ENCODE measurements at regions not wholly inside any gene's neighbourhood (a gene's known extent, or its start where the extent isn't known, plus 50 kb on each side); places are given as distances from the start of the nearest gene placed in this dataset.

DNA sequence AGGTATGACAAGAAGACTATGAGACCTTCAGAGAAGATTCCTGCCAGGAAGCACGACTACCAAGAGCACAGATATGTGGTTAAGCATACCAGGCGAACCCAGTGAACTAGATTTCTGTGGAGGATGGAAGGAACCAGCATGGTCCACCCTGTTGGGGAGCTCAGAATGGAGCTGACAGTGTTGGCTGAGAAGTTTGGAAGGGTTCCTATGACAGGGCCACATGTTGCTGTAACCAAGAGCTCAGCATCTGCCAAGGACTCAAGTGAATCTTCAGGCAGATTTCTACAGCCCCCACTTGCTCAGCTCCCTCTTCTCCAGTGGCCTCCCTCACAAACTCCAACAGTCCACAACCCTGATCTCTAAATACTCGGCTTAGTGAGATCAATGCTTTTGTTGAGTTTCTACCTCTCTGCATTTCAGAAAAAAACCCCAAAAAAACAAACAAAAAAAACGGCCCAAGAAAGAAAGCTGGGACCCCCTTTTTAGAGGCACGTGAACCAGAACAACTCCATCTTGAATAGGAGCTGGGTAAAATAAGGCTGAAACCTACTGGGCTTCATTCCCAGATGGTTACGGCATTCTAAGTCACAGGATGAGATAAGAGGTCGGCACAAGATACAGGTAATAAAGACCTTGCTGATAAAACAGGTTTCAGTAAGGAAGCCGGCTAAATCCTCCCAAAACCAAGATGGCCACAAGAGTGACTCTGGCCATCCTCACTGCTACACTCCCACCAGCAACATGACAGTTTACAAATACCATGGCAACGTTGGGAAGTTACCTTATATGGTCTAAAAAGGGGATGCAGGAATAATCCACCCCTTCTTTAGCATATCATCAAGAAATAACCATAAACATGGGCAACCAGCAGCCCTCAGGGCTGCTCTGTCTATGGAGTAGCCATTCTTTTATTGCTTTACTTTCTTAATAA is 691.1 kb downstream of the UQCRFS1 start:
- DNase-seq (ENCODE audit: low read depth, low spot score): no peak
- Mint-ChIP-seq H3K4me1 (no peaks in the 10 kb centered on the region), H3K27me3 (ENCODE audit: low read depth) (no peaks in the 10 kb centered on the region)

GRCh38 chr19:28520998-28521568 is 691.9 kb downstream of the UQCRFS1 start:
- Mint-ChIP-seq H3K36me3 (ENCODE audit: low read depth) (no peaks in the 10 kb centered on the region), H3K9me3 (peaks cover 3% of the 10 kb centered on the region), H3K4me1 (no peaks in the 10 kb centered on the region), H3K4me3 (no peak overlapping the region), H3K27me3 (ENCODE audit: low read depth) (no peaks in the 10 kb centered on the region), H3K27ac (ENCODE audit: unreplicated experiment) (no peak overlapping the region)
- no peak for DNase-seq (ENCODE audit: low read depth, low spot score)
- no peak for TF ChIP-seq CTCF (conservative IDR thresholded peaks at IDR 0.05)

More for the DNA sequence above, 691.1 kb downstream of the UQCRFS1 start:
- Mint-ChIP-seq H3K4me3 (no peak overlapping the region), H3K36me3 (ENCODE audit: low read depth) (no peaks in the 10 kb centered on the region), H3K27ac (ENCODE audit: unreplicated experiment) (no peak overlapping the region), H3K9me3 (peaks cover 3% of the 10 kb centered on the region)
- TF ChIP-seq CTCF (conservative IDR thresholded peaks at IDR 0.05): no peak

- no peaks in the 10 kb centered on the region for H3K4me1 Mint-ChIP-seq
- DNase-seq (ENCODE audit: low read depth, low spot score): no peak
- H3K27me3 Mint-ChIP-seq (ENCODE audit: low read depth): no peaks in the 10 kb centered on the region
- no peaks in the 10 kb centered on the region for H3K36me3 Mint-ChIP-seq (ENCODE audit: low read depth)
- no peaks in the 10 kb centered on the region for H3K9me3 Mint-ChIP-seq
- H3K4me3 Mint-ChIP-seq: no peak overlapping the region
- no peak overlapping the region for H3K27ac Mint-ChIP-seq (ENCODE audit: unreplicated experiment)
- TF ChIP-seq CTCF (conservative IDR thresholded peaks at IDR 0.05): no peak
Measured at GRCh38 chr19:28519952-28520861, 692.7 kb downstream of the UQCRFS1 start.

DNA sequence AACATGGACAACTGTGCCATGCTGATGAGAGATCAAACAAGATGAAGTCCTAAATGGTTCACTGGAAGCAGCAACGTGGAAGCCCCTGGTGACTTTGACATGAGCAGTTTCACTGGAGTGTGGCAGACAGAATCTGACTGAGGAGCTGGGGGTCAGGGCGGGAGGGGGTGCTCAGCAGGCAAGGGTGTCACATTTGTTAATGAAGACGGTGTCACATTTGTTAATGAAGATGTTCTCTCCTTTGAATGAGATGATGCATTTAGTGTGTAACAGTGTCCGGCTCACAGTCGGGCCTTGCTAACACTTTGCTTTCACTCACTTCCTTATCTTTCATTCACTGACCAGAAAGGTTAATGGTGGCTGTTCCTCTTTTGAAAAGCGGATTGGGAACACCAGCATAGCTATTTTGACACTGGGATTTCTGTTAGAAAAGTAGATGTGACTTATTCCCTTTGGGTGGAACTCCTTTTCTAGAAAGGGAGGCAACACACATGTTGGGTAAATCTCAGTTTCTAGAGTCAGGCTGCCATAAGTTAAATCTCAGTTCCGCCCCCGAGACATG is 693.7 kb downstream of the UQCRFS1 start:
- Mint-ChIP-seq H3K9me3 (no peaks in the 10 kb centered on the region), H3K36me3 (ENCODE audit: low read depth) (no peaks in the 10 kb centered on the region), H3K4me3 (no peak overlapping the region), H3K27me3 (ENCODE audit: low read depth) (no peaks in the 10 kb centered on the region), H3K27ac (ENCODE audit: unreplicated experiment) (no peak overlapping the region), H3K4me1 (no peaks in the 10 kb centered on the region)
- no peak for DNase-seq (ENCODE audit: low read depth, low spot score)
- TF ChIP-seq CTCF (conservative IDR thresholded peaks at IDR 0.05): no peak

DNA sequence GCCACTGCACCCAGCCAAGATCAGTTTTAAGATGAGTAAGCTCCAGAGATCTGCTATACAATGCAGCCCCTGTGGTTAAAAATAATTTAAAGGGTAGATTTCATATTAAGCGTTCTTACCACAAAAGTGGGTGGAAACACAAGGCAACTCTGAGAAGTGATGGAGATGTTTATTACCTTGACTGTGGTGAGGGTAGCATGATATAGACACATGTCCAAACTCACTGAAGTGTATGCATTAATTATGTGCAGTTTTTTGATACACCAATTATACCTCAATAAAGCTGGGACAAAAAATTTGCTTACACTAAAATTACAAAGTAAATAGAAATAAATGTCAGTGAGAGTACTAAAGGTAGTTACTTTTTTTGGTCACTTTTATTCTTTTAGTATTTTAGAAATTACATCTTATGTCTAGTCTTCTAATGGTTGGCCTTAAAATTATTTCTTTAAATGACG is 696.5 kb downstream of the UQCRFS1 start:
- no peak overlapping the region for H3K27ac Mint-ChIP-seq (ENCODE audit: unreplicated experiment)
- DNase-seq (ENCODE audit: low read depth, low spot score): no peak
- no peaks in the 10 kb centered on the region for H3K9me3 Mint-ChIP-seq
- H3K36me3 Mint-ChIP-seq (ENCODE audit: low read depth): no peaks in the 10 kb centered on the region
- H3K4me1 Mint-ChIP-seq: no peaks in the 10 kb centered on the region
- H3K27me3 Mint-ChIP-seq (ENCODE audit: low read depth): no peaks in the 10 kb centered on the region
- TF ChIP-seq CTCF (conservative IDR thresholded peaks at IDR 0.05): no peak
- no peak overlapping the region for H3K4me3 Mint-ChIP-seq
